ENCODE measurements at regions not wholly inside any gene's neighbourhood (a gene's known extent, or its start where the extent isn't known, plus 50 kb on each side); places are given as distances from the start of the nearest gene placed in this dataset.

DNA sequence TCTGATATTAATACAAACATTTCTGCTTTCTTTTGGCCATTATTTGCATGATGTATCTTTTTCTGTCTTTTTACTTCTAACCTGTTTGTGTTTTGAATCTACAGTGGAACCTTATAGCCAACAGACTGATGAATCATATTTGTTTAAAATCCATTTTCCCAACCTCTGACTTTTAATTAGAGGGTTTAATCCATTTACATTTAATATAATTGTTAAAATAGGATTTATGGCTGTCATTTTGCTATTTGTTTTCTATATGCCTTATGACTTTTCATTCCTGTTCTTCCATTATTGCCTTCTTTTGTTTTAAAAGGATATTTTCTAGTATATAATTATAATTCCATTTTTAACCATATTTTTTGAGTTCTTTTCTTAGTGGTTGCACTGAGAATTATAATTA lies 286.1 kb downstream of the ZNF621 start:
- Histone ChIP-seq H3K9me3 (peaks cover 0 to 36% of the 10 kb centered on the region in 2 donors), H3K27ac (no peak overlapping the region), H3K4me1 (no peaks in the 10 kb centered on the region), H3K27me3 (no peaks in the 10 kb centered on the region), H3K36me3 (no peaks in the 10 kb centered on the region), H3K4me3 (no peak overlapping the region)
- intact Hi-C loops (cut with DNase I) = no loop called here
- TF ChIP-seq, protein P1, sequence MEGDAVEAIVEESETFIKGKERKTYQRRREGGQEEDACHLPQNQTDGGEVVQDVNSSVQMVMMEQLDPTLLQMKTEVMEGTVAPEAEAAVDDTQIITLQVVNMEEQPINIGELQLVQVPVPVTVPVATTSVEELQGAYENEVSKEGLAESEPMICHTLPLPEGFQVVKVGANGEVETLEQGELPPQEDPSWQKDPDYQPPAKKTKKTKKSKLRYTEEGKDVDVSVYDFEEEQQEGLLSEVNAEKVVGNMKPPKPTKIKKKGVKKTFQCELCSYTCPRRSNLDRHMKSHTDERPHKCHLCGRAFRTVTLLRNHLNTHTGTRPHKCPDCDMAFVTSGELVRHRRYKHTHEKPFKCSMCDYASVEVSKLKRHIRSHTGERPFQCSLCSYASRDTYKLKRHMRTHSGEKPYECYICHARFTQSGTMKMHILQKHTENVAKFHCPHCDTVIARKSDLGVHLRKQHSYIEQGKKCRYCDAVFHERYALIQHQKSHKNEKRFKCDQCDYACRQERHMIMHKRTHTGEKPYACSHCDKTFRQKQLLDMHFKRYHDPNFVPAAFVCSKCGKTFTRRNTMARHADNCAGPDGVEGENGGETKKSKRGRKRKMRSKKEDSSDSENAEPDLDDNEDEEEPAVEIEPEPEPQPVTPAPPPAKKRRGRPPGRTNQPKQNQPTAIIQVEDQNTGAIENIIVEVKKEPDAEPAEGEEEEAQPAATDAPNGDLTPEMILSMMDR (IDR thresholded peaks at IDR 0.05) = no peak
- no peak for DNase-seq
- ATAC-seq = no peak

DNA sequence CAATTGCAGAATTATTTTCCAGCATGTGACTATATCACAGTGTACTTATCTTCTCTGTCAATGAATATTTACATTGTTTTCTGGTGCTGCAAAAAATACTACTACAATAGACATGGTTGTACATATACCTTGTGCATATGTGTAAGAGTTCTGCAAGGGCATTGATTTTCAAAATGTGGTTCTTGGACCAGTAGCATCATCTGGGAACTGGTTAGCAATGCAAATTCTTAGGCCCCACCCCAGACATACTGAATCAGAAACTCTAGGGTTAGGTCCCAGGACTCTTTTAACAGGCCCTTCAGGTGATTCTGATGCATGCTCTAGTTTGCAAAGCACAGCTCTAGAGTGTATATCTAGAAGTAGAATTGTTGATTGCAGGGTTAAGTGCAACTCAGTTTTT lies 292.3 kb downstream of the ZNF621 start:
- no peak for DNase-seq
- no peaks in the 10 kb centered on the region for H3K36me3 ChIP-seq
- H3K9me3 ChIP-seq = peaks cover 0 to 10% of the 10 kb centered on the region in 2 donors
- intact Hi-C loops (cut with DNase I) = no loop called here
- no peaks in the 10 kb centered on the region for H3K4me1 ChIP-seq
- H3K27me3 ChIP-seq = no peaks in the 10 kb centered on the region
- ATAC-seq = no peak
- no peak overlapping the region for H3K27ac ChIP-seq
- H3K4me3 ChIP-seq = no peak overlapping the region
- TF ChIP-seq, protein P1 (IDR thresholded peaks at IDR 0.05) = no peak

DNA sequence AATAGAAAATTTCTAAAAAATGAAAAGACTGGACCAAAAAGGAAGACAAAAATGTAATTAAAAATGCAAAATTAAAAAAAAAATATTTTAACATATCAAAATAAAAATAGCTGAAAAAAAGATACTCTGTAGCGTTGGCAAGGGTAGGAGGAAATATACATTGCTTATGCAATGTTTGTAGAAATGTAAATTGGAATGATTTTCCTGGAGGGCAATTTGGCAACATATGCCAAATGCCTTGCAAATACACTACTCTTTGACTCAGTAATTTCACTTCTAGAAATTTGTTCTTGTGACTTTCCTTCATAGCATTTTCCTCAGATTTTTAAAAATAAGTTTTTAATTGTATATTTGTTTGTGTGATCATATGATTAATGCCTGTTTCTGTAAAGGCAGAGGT lies 296.6 kb downstream of the ZNF621 start:
- intact Hi-C loops (cut with DNase I) = no loop called here
- Histone ChIP-seq H3K9me3 (no peaks in the 10 kb centered on the region), H3K27ac (no peak overlapping the region), H3K36me3 (no peaks in the 10 kb centered on the region), H3K4me3 (no peak overlapping the region), H3K4me1 (no peaks in the 10 kb centered on the region), H3K27me3 (no peaks in the 10 kb centered on the region)
- ATAC-seq = no peak
- DNase-seq = no peak
- TF ChIP-seq, protein P1 (IDR thresholded peaks at IDR 0.05) = no peak

DNA sequence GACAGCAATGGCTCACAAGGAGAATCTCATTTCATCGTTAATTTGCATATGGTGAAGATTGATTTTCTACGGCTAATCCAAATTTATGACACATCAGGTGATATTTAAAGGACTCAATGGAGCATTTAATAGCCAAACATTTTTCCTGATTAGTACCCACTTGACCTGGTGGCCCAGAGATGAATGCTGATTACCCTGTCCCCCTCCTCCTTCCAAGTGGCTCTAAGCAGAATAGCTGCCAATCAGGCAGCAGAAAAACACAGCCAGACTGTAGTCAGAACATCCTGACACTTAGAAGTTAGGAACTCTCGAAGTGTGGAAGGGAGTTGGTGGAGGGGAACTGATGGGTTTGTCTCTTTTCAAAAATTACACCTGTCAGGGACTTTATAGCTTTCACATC lies 302.5 kb downstream of the ZNF621 start:
- Histone ChIP-seq H3K4me3 (no peak overlapping the region), H3K4me1 (no peaks in the 10 kb centered on the region), H3K9me3 (no peaks in the 10 kb centered on the region), H3K36me3 (no peaks in the 10 kb centered on the region), H3K27ac (no peak overlapping the region), H3K27me3 (no peaks in the 10 kb centered on the region)
- ATAC-seq (no peak), DNase-seq (no peak)
- intact Hi-C loops (cut with DNase I) = no loop called here
- TF ChIP-seq, protein P1 (IDR thresholded peaks at IDR 0.05) = no peak

DNA sequence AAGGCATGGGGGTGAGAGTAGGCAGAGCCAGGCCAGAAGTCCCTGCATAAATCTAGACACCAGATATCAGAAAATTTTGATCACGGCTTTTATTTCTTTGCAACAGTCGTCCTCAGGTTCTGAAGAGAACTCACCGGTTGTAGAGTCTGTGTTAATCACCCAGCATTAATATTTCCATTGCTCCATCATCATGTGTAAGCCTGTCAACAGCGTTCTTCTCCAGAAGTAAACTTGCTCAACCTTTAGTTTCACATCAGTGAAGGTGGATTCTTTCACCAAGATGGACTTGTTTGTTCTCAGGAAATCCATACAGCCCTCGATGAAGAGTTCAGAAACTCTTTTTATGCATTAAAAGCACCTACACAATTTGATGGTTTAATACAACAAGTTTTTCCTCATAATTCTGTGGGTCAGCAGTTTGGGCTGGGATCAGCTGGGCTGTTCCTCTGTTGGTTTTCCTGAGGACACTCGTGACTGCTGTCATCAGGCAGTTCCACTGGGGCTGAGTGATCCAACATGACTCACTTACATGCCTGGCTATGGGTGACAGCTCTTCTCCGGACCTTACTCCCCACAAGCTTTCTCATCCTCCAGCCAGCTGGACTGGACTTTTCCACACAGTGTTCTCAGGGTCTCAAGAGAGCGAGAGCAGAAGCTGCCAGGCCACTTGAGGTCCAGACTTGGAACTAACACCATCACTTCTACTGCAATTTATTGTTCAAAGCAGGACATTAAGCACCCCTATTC lies 303.4 kb downstream of the ZNF621 start:
- intact Hi-C loops (cut with DNase I) = no loop called here
- TF ChIP-seq, protein P1 (IDR thresholded peaks at IDR 0.05) = no peak
- peak in 1 of 4 donors; percentile 43 for DNase-seq
- ATAC-seq = peak; percentile 72
- Histone ChIP-seq H3K4me1 (no peaks in the 10 kb centered on the region), H3K27ac (no peak overlapping the region), H3K27me3 (no peaks in the 10 kb centered on the region), H3K9me3 (no peaks in the 10 kb centered on the region), H3K4me3 (no peak overlapping the region), H3K36me3 (no peaks in the 10 kb centered on the region)

Data from left lung (tissue), 4 donors.